MG63 (cell line): ENCODE measurements at regions not wholly inside any gene's neighbourhood (a gene's known extent, or its start where the extent isn't known, plus 50 kb on each side); places are given as distances from the start of the nearest gene placed in this dataset.

Source experiments
- DNase-seq: peaks from one replicate; pipeline ENCODE4 v3.0.0-alpha.2; 2020
- H3K27me3 ChIP-seq: fragments of 250-450 bp; sonication (Bioruptor Pico); 2 replicates; pipeline ENCODE4 v1.5.1; 2020; ENCODE audit warnings: mild to moderate bottlenecking, moderate library complexity
- H3K36me3 ChIP-seq: fragments of 250-450 bp; sonication (Bioruptor Pico); 2 replicates; pipeline ENCODE4 v1.5.1; 2020; ENCODE audit warnings: mild to moderate bottlenecking, moderate library complexity
- H3K4me3 ChIP-seq: fragments of 250-450 bp; sonication (Bioruptor Pico); 2 replicates; pipeline ENCODE4 v1.5.1; 2020; ENCODE audit warnings: mild to moderate bottlenecking, moderate library complexity
- H3K9me3 ChIP-seq: fragments of 250-450 bp; sonication (Bioruptor Pico); 2 replicates; pipeline ENCODE4 v1.5.1; 2020; ENCODE audit warnings: mild to moderate bottlenecking, moderate library complexity

GRCh38 chr17:55668312-55668920, 54.2 kb downstream of the TMEM100 start:
- H3K9me3 ChIP-seq = no peaks in the 10 kb centered on the region
- no peaks in the 10 kb centered on the region for H3K36me3 ChIP-seq
- DNase-seq = no peak
- H3K4me3 ChIP-seq = no peak overlapping the region
- H3K27me3 ChIP-seq = 0 out of 2 replicates have a peak, but pooled peaks cover 2% of the 10 kb centered on the region

- Histone ChIP-seq H3K4me3 (no peak overlapping the region), H3K9me3 (no peaks in the 10 kb centered on the region), H3K36me3 (no peaks in the 10 kb centered on the region), H3K27me3 (peaks cover 5% of the 10 kb centered on the region; the same call in 1 of the 2 replicates)
- DNase-seq = no peak
These were observed 55.9 kb downstream of the TMEM100 start for GRCh38 chr17:55666806-55667205.

- no peaks in the 10 kb centered on the region for H3K36me3 ChIP-seq
- H3K4me3 ChIP-seq = no peak overlapping the region
- peaks cover 10% of the 10 kb centered on the region; the same call in 1 of the 2 replicates for H3K27me3 ChIP-seq
- H3K9me3 ChIP-seq = no peaks in the 10 kb centered on the region
- DNase-seq = no peak
These were observed 58.4 kb downstream of the TMEM100 start for GRCh38 chr17:55664287-55664686.

- Histone ChIP-seq H3K36me3 (no peaks in the 10 kb centered on the region), H3K9me3 (no peaks in the 10 kb centered on the region), H3K4me3 (no peak overlapping the region), H3K27me3 (peaks cover 10% of the 10 kb centered on the region; the same call in 1 of the 2 replicates)
- no peak for DNase-seq
These were observed 59.3 kb downstream of the TMEM100 start for GRCh38 chr17:55663400-55663799.

- H3K9me3 ChIP-seq = no peaks in the 10 kb centered on the region
- no peak for DNase-seq
- no peak overlapping the region for H3K4me3 ChIP-seq
- no peaks in the 10 kb centered on the region for H3K36me3 ChIP-seq
- H3K27me3 ChIP-seq = peaks cover 10% of the 10 kb centered on the region; the same call in 1 of the 2 replicates
These were observed 60.5 kb downstream of the TMEM100 start for GRCh38 chr17:55661963-55662834.

GRCh38 chr17:55661256-55661758, 61.4 kb downstream of the TMEM100 start:
- peaks cover 10% of the 10 kb centered on the region; the same call in 1 of the 2 replicates for H3K27me3 ChIP-seq
- H3K36me3 ChIP-seq = no peaks in the 10 kb centered on the region

GRCh38 chr17:55660178-55660886, 62.3 kb downstream of the TMEM100 start:
- H3K36me3 ChIP-seq = no peaks in the 10 kb centered on the region
- no peaks in the 10 kb centered on the region for H3K9me3 ChIP-seq
- no peak overlapping the region for H3K4me3 ChIP-seq
- no peak for DNase-seq
- peaks cover 13% of the 10 kb centered on the region for H3K27me3 ChIP-seq

More at GRCh38 chr17:55661256-55661758, 61.4 kb downstream of the TMEM100 start:
- no peak overlapping the region for H3K4me3 ChIP-seq
- DNase-seq = no peak
- H3K9me3 ChIP-seq = no peaks in the 10 kb centered on the region

GRCh38 chr17:55659661-55660060, 63.0 kb downstream of the TMEM100 start:
- no peak for DNase-seq
- H3K9me3 ChIP-seq = no peaks in the 10 kb centered on the region
- no peak overlapping the region for H3K4me3 ChIP-seq
- no peaks in the 10 kb centered on the region for H3K36me3 ChIP-seq
- H3K27me3 ChIP-seq = peaks cover 10% of the 10 kb centered on the region

GRCh38 chr17:55655777-55656176, 66.9 kb downstream of the TMEM100 start:
- Histone ChIP-seq H3K27me3 (peaks cover 5% of the 10 kb centered on the region; the same call in 1 of the 2 replicates), H3K4me3 (no peak overlapping the region), H3K9me3 (no peaks in the 10 kb centered on the region), H3K36me3 (no peaks in the 10 kb centered on the region)
- DNase-seq = no peak

GRCh38 chr17:55654821-55655220, 67.8 kb downstream of the TMEM100 start:
- Histone ChIP-seq H3K4me3 (no peak overlapping the region), H3K27me3 (peaks cover 5% of the 10 kb centered on the region; the same call in 1 of the 2 replicates), H3K36me3 (no peaks in the 10 kb centered on the region), H3K9me3 (no peaks in the 10 kb centered on the region)
- DNase-seq = no peak

- H3K4me3 ChIP-seq = no peak overlapping the region
- no peaks in the 10 kb centered on the region for H3K36me3 ChIP-seq
- peaks cover 5% of the 10 kb centered on the region; the same call in 1 of the 2 replicates for H3K27me3 ChIP-seq
- no peaks in the 10 kb centered on the region for H3K9me3 ChIP-seq
- DNase-seq = no peak
These were observed 68.6 kb downstream of the TMEM100 start for GRCh38 chr17:55654022-55654421.

GRCh38 chr17:55652825-55653224, 69.8 kb downstream of the TMEM100 start:
- Histone ChIP-seq H3K4me3 (no peak overlapping the region), H3K27me3 (peaks cover 5% of the 10 kb centered on the region; the same call in 1 of the 2 replicates), H3K9me3 (no peaks in the 10 kb centered on the region), H3K36me3 (no peaks in the 10 kb centered on the region)
- no peak for DNase-seq

GRCh38 chr17:55652114-55652823, 70.4 kb downstream of the TMEM100 start:
- Histone ChIP-seq H3K27me3 (peaks cover 5% of the 10 kb centered on the region; the same call in 1 of the 2 replicates), H3K9me3 (no peaks in the 10 kb centered on the region), H3K36me3 (no peaks in the 10 kb centered on the region), H3K4me3 (no peak overlapping the region)
- no peak for DNase-seq

GRCh38 chr17:55649957-55650597, 72.6 kb downstream of the TMEM100 start:
- no peaks in the 10 kb centered on the region for H3K9me3 ChIP-seq

GRCh38 chr17:55648086-55648485, 74.6 kb downstream of the TMEM100 start:
- Histone ChIP-seq H3K27me3 (no peaks in the 10 kb centered on the region; the same call in 1 of the 2 replicates), H3K4me3 (no peak overlapping the region), H3K9me3 (no peaks in the 10 kb centered on the region), H3K36me3 (no peaks in the 10 kb centered on the region)
- no peak for DNase-seq

More at GRCh38 chr17:55649957-55650597, 72.6 kb downstream of the TMEM100 start:
- Histone ChIP-seq H3K4me3 (no peak overlapping the region), H3K27me3 (peaks cover 2% of the 10 kb centered on the region; the same call in 1 of the 2 replicates), H3K36me3 (no peaks in the 10 kb centered on the region)
- no peak for DNase-seq

- Histone ChIP-seq H3K36me3 (no peaks in the 10 kb centered on the region), H3K9me3 (no peaks in the 10 kb centered on the region), H3K4me3 (no peak overlapping the region), H3K27me3 (no peaks in the 10 kb centered on the region; the same call in 1 of the 2 replicates)
- DNase-seq = no peak
These were observed 77.3 kb downstream of the TMEM100 start for GRCh38 chr17:55645361-55645760.
